HEK293 (cell line): ENCODE measurements at regions not wholly inside any gene's neighbourhood (a gene's known extent, or its start where the extent isn't known, plus 50 kb on each side); places are given as distances from the start of the nearest gene placed in this dataset.
A peak's percentile ranks its signal among the peaks of the same experiment; 100 is the strongest.

Experiments used
- CTCF ChIA-PET: fragments of 350-600 bp; formaldehyde crosslinking; extraction: SDS; loops from one replicate; lab custom pipeline; 2021; ENCODE audit warnings: antibody characterized with exemption; lab: Yijun Ruan, JAX
- POLR2A ChIA-PET: fragments of 300-600 bp; formaldehyde crosslinking; extraction: SDS; loops from one replicate; lab custom pipeline; 2020; ENCODE audit warnings: antibody characterized with exemption, inconsistent platforms; lab: Yijun Ruan, JAX
- H3K27ac ChIP-seq: fragments of 200-500 bp; sonication (Bioruptor generic); 2 replicates; pipeline ENCODE4 v1.5.1; 2014; ENCODE audit warnings: low read depth, low read length, control low read depth, inconsistent platforms; ENCODE audit errors: extremely low read depth
- H3K36me3 ChIP-seq, 2 experiments: fragments of 200-500 bp in 1 of 2; sonication (Bioruptor generic) in 1 of 2; 1 replicate in 1 of 2; 2 replicates in 1 of 2; pipeline ENCODE4 v1.5.1; 2014 to 2017; ENCODE audit warnings: inconsistent platforms in 2 of 2, low read length in 2 of 2; ENCODE audit not compliant: control insufficient read depth in 2 of 2, insufficient read depth in 1 of 2
- H3K4me1 ChIP-seq: fragments of 200-500 bp; sonication (Bioruptor generic); 2 replicates; pipeline ENCODE4 v1.5.1; 2014; ENCODE audit warnings: mild to moderate bottlenecking, low read length, inconsistent platforms; ENCODE audit not compliant: control insufficient read depth, insufficient read depth
- H3K4me3 ChIP-seq: 2 replicates; pipeline ENCODE4 v1.5.1; 2011; ENCODE audit warnings: low read depth, mild to moderate bottlenecking, control low read depth, low read length, moderate library complexity
- H3K9me3 ChIP-seq: fragments of 200-500 bp; sonication (Bioruptor generic); 2 replicates; pipeline ENCODE4 v1.5.1; 2014; ENCODE audit warnings: low read depth, low read length, inconsistent platforms; ENCODE audit not compliant: control insufficient read depth, insufficient read depth
- ATF2 ChIP-seq: fragments of 450-650 bp; formaldehyde crosslinking; IDR thresholded peaks from 2 replicates; pipeline ENCODE4 v1.5.1; 2016; ENCODE audit warnings: missing biosample characterization, missing genetic modification characterization, low read depth
- OVOL3 ChIP-seq: fragments of 450-650 bp; formaldehyde crosslinking; IDR thresholded peaks from 2 replicates; pipeline ENCODE4 v1.5.1; 2016; ENCODE audit warnings: missing biosample characterization, missing genetic modification characterization
- PRDM1 ChIP-seq: fragments of 450-650 bp; formaldehyde crosslinking; IDR thresholded peaks from 2 replicates; pipeline ENCODE4; 2016; ENCODE audit warnings: missing biosample characterization, missing genetic modification characterization
- SCRT2 ChIP-seq: fragments of 450-650 bp; formaldehyde crosslinking; IDR thresholded peaks from 2 replicates; pipeline ENCODE4 v1.5.1; 2016; ENCODE audit warnings: missing biosample characterization, missing genetic modification characterization
- ZBTB20 ChIP-seq: fragments of 450-650 bp; formaldehyde crosslinking; IDR thresholded peaks from 2 replicates; pipeline ENCODE4 v1.5.1; 2016; ENCODE audit warnings: missing biosample characterization, missing genetic modification characterization
- ZBTB48 ChIP-seq: fragments of 450-650 bp; formaldehyde crosslinking; IDR thresholded peaks from 2 replicates; pipeline ENCODE4 v1.5.1; 2016; ENCODE audit warnings: missing biosample characterization, missing genetic modification characterization
- ZFP37 ChIP-seq: fragments of 450-650 bp; formaldehyde crosslinking; IDR thresholded peaks from 2 replicates; pipeline ENCODE4 v1.5.1; 2016; ENCODE audit warnings: missing biosample characterization, missing genetic modification characterization
- ZNF133 ChIP-seq: fragments of 450-650 bp; formaldehyde crosslinking; IDR thresholded peaks from 2 replicates; pipeline ENCODE4 v1.5.1; 2016; ENCODE audit warnings: missing biosample characterization, missing genetic modification characterization
- ZNF2 ChIP-seq: fragments of 450-650 bp; formaldehyde crosslinking; IDR thresholded peaks from 2 replicates; pipeline ENCODE4 v1.5.1; 2016; ENCODE audit warnings: missing biosample characterization, missing genetic modification characterization
- ZNF266 ChIP-seq: fragments of 450-650 bp; formaldehyde crosslinking; IDR thresholded peaks from 2 replicates; pipeline ENCODE4 v1.5.1; 2016; ENCODE audit warnings: missing biosample characterization, missing genetic modification characterization, low read depth
- ZNF513 ChIP-seq: fragments of 450-650 bp; IDR thresholded peaks from 2 replicates; pipeline ENCODE4 v1.5.1; 2018; ENCODE audit warnings: missing biosample characterization, missing genetic modification characterization
- ZNF623 ChIP-seq: fragments of 450-650 bp; formaldehyde crosslinking; IDR thresholded peaks from 2 replicates; pipeline ENCODE4 v1.5.1; 2016; ENCODE audit warnings: missing biosample characterization, missing genetic modification characterization
- ZNF677 ChIP-seq: fragments of 450-650 bp; IDR thresholded peaks from 2 replicates; pipeline ENCODE4 v1.5.0; 2018; ENCODE audit warnings: missing biosample characterization, mild to moderate bottlenecking, missing genetic modification characterization, moderate library complexity
- ZNF830 ChIP-seq: fragments of 450-650 bp; IDR thresholded peaks from 2 replicates; pipeline ENCODE4 v1.5.0; 2018; ENCODE audit warnings: missing biosample characterization, missing genetic modification characterization, low read depth, mild to moderate bottlenecking, moderate library complexity
- ZSCAN4 ChIP-seq: fragments of 450-650 bp; formaldehyde crosslinking; IDR thresholded peaks from 2 replicates; pipeline ENCODE4 v1.5.1; 2017; ENCODE audit warnings: missing biosample characterization, missing genetic modification characterization
- ZXDB ChIP-seq: fragments of 450-650 bp; formaldehyde crosslinking; IDR thresholded peaks from 2 replicates; pipeline ENCODE4 v1.5.1; 2016; ENCODE audit warnings: missing biosample characterization, missing genetic modification characterization
- TF ChIP-seq, protein P1 (sequence below): fragments of 450-650 bp; formaldehyde crosslinking; IDR thresholded peaks from 2 replicates; pipeline ENCODE4 v1.5.1; 2016; ENCODE audit warnings: missing biosample characterization, missing genetic modification characterization
- TF ChIP-seq, protein P2 (sequence below): fragments of 450-650 bp; formaldehyde crosslinking; IDR thresholded peaks from 2 replicates; pipeline ENCODE4 v1.5.1; 2016; ENCODE audit warnings: missing biosample characterization, missing genetic modification characterization
- TF ChIP-seq, protein P3 (sequence below): fragments of 450-650 bp; formaldehyde crosslinking; IDR thresholded peaks from 2 replicates; pipeline ENCODE4 v1.5.1; 2016; ENCODE audit warnings: missing biosample characterization, missing genetic modification characterization

DNA sequence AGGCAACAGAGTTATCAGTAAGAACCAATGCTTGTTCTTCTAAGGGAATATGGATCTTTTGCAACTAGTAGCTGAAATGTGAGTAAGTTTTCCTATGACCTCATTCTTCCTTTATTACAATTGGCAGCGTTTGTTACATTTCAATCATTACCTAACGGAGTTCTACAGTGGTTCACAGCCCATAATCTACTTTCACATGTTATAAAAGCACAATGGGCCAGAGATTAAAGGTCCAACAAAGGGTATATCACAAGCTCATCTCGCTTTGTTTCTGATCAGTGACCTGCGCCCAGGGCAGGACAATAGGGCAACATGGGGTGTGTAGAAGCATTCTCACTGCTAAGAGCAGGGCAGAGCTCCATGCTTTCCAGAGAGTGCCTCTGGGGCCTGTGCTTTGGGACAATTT is 279.9 kb upstream of the DYNLRB2 start (continued):
- TF ChIP-seq ATF2 (tag by site-specific recombination) (peak; percentile 85), ZXDB (tag by site-specific recombination) (peak; percentile 45; the same call in 1 of the 2 replicates), ZNF2 (tag by site-specific recombination) (0 out of 2 replicates have a peak, but pooled peaks have one; percentile 18), ZNF133 (tag by site-specific recombination) (peak; percentile 73; the same call in 1 of the 2 replicates), ZBTB48 (tag by site-specific recombination) (peak; percentile 38; the same call in 1 of the 2 replicates), ZNF623 (no peak), OVOL3 (tag by site-specific recombination) (peak; percentile 89), ZFP37 (tag by site-specific recombination) (no peak), ZBTB20 (tag by site-specific recombination) (peak; percentile 67; the same call in 1 of the 2 replicates)
- TF ChIP-seq, all 188 proteins: peak for 17

GRCh38 chr16:80259290-80259805 is 281.4 kb upstream of the DYNLRB2 start:
- Histone ChIP-seq H3K4me1 (no peaks in the 10 kb centered on the region), H3K36me3 (no peaks in the 10 kb centered on the region), H3K4me3 (no peak overlapping the region), H3K9me3 (no peaks in the 10 kb centered on the region), H3K27ac (no peak overlapping the region)
- CTCF ChIA-PET, result no interaction called here
- POLR2A ChIA-PET, result interaction anchor here (0.7 kb wide), 1 partner anchor 180 kb away, joined by 8 read pairs; no protein-coding TSS in a partner anchor
- no peak for TF ChIP-seq ZSCAN4 (tag by site-specific recombination)
- no peak for TF ChIP-seq PRDM1
- no peak for TF ChIP-seq ZNF830 (tag by site-specific recombination)
- no peak for TF ChIP-seq SCRT2 (tag by site-specific recombination)
- no peak for TF ChIP-seq ZNF513 (tag by site-specific recombination)

- no peaks in the 10 kb centered on the region for H3K4me1 ChIP-seq
- CTCF ChIA-PET, result no interaction called here
- H3K4me3 ChIP-seq, result no peak overlapping the region
- no peak overlapping the region for H3K27ac ChIP-seq
- no peaks in the 10 kb centered on the region for H3K9me3 ChIP-seq
- POLR2A ChIA-PET, result no interaction called here
- no peaks in the 10 kb centered on the region for H3K36me3 ChIP-seq
- TF ChIP-seq, protein P1, sequence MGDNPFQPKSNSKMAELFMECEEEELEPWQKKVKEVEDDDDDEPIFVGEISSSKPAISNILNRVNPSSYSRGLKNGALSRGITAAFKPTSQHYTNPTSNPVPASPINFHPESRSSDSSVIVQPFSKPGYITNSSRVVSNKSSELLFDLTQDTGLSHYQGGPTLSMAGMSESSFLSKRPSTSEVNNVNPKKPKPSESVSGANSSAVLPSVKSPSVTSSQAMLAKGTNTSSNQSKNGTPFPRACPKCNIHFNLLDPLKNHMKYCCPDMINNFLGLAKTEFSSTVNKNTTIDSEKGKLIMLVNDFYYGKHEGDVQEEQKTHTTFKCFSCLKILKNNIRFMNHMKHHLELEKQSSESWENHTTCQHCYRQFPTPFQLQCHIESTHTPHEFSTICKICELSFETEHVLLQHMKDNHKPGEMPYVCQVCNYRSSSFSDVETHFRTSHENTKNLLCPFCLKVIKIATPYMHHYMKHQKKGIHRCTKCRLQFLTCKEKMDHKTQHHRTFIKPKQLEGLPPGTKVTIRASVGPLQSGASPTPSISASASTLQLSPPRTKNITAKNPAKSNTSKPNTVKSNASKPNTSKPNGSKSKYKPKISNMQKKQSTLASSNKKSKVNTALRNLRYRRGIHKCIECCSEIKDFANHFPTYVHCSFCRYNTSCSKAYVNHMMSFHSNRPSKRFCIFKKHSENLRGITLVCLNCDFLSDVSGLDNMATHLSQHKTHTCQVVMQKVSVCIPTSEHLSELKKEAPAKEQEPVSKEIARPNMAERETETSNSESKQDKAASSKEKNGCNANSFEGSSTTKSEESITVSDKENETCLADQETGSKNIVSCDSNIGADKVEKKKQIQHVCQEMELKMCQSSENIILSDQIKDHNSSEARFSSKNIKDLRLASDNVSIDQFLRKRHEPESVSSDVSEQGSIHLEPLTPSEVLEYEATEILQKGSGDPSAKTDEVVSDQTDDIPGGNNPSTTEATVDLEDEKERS (tag by site-specific recombination), result no peak
- no peak for TF ChIP-seq ATF2 (tag by site-specific recombination)
- TF ChIP-seq, protein P2, sequence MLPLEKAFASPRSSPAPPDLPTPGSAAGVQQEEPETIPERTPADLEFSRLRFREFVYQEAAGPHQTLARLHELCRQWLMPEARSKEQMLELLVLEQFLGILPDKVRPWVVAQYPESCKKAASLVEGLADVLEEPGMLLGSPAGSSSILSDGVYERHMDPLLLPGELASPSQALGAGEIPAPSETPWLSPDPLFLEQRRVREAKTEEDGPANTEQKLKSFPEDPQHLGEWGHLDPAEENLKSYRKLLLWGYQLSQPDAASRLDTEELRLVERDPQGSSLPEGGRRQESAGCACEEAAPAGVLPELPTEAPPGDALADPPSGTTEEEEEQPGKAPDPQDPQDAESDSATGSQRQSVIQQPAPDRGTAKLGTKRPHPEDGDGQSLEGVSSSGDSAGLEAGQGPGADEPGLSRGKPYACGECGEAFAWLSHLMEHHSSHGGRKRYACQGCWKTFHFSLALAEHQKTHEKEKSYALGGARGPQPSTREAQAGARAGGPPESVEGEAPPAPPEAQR (tag by site-specific recombination), result no peak
- TF ChIP-seq ZNF677 (tag by site-specific recombination), result no peak
- TF ChIP-seq ZNF266 (tag by site-specific recombination), result no peak
- TF ChIP-seq, protein P3, sequence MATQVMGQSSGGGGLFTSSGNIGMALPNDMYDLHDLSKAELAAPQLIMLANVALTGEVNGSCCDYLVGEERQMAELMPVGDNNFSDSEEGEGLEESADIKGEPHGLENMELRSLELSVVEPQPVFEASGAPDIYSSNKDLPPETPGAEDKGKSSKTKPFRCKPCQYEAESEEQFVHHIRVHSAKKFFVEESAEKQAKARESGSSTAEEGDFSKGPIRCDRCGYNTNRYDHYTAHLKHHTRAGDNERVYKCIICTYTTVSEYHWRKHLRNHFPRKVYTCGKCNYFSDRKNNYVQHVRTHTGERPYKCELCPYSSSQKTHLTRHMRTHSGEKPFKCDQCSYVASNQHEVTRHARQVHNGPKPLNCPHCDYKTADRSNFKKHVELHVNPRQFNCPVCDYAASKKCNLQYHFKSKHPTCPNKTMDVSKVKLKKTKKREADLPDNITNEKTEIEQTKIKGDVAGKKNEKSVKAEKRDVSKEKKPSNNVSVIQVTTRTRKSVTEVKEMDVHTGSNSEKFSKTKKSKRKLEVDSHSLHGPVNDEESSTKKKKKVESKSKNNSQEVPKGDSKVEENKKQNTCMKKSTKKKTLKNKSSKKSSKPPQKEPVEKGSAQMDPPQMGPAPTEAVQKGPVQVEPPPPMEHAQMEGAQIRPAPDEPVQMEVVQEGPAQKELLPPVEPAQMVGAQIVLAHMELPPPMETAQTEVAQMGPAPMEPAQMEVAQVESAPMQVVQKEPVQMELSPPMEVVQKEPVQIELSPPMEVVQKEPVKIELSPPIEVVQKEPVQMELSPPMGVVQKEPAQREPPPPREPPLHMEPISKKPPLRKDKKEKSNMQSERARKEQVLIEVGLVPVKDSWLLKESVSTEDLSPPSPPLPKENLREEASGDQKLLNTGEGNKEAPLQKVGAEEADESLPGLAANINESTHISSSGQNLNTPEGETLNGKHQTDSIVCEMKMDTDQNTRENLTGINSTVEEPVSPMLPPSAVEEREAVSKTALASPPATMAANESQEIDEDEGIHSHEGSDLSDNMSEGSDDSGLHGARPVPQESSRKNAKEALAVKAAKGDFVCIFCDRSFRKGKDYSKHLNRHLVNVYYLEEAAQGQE, result no peak
Observed at GRCh38 chr16:80258407-80258806, 282.4 kb upstream of the DYNLRB2 start.
